CD4-positive, CD25-positive, alpha-beta regulatory T cell (primary cell): ENCODE measurements at regions not wholly inside any gene's neighbourhood (a gene's known extent, or its start where the extent isn't known, plus 50 kb on each side); places are given as distances from the start of the nearest gene placed in this dataset.

ENCODE experiments used
- ATAC-seq, 2 donors: fragments of 150-1000 bp; cut with Tn5 transposase; one replicate each; pipeline ENCODE4 v1.10.0; 2021; ENCODE audit warnings: low read depth in 2 of 2, moderate number of reproducible peaks in 2 of 2, moderate library complexity in 1 of 2
- DNase-seq, 3 donors: peaks; one replicate each; pipeline versions ENCODE4 v3.0.0 to v3.0.0-alpha.2; 2012 to 2022; ENCODE audit warnings: mixed read lengths in 1 of 3
- H3K27ac ChIP-seq: one replicate; pipeline ENCODE4 v1.7.0; 2013; ENCODE audit warnings: mild to moderate bottlenecking, low read length; ENCODE audit not compliant: insufficient read depth, poor library complexity, severe bottlenecking
- H3K27me3 ChIP-seq: one replicate; pipeline ENCODE4 v1.7.0; 2013; ENCODE audit warnings: low read length; ENCODE audit not compliant: control insufficient read depth, insufficient read depth
- H3K36me3 ChIP-seq: one replicate; pipeline ENCODE4 v1.7.0; 2013; ENCODE audit warnings: mild to moderate bottlenecking, low read length, moderate library complexity; ENCODE audit not compliant: control insufficient read depth, insufficient read depth
- H3K4me1 ChIP-seq: 2 replicates; pipeline ENCODE4 v1.7.0; 2013; ENCODE audit warnings: mild to moderate bottlenecking, low read length; ENCODE audit not compliant: insufficient read depth, control insufficient read depth, poor library complexity, severe bottlenecking
- H3K4me3 ChIP-seq: one replicate; pipeline ENCODE4 v1.7.0; 2013; ENCODE audit warnings: low read depth, mild to moderate bottlenecking, low read length, moderate library complexity
- H3K9me3 ChIP-seq, 2 experiments: 1 replicate in 1 of 2; 2 replicates in 1 of 2; pipeline ENCODE4 v1.7.0; 2013; ENCODE audit warnings: low read length in 2 of 2, mild to moderate bottlenecking in 1 of 2, moderate library complexity in 1 of 2; ENCODE audit not compliant: control insufficient read depth in 2 of 2
- H3K27ac Mint-ChIP-seq, 3 donors: one replicate each; pipeline ENCODE4 v1.8.0; 2020 to 2022; ENCODE audit warnings: mild to moderate bottlenecking in 3 of 3, mixed read lengths in 3 of 3, moderate library complexity in 2 of 3
- H3K27me3 Mint-ChIP-seq: one replicate; pipeline ENCODE4 v1.8.0; 2022; ENCODE audit warnings: mild to moderate bottlenecking, mixed read lengths
- H3K36me3 Mint-ChIP-seq: one replicate; pipeline ENCODE4 v1.8.0; 2020; ENCODE audit warnings: mixed read lengths
- H3K4me1 Mint-ChIP-seq, 4 donors: one replicate each; pipeline ENCODE4 v1.8.0; 2020 to 2022; ENCODE audit warnings: mixed read lengths in 4 of 4, mild to moderate bottlenecking in 1 of 4
- H3K4me3 Mint-ChIP-seq, 4 donors: one replicate each; pipeline ENCODE4 v1.8.0; 2020 to 2022; ENCODE audit warnings: mild to moderate bottlenecking in 4 of 4, mixed read lengths in 4 of 4, moderate library complexity in 3 of 4
- H3K9me3 Mint-ChIP-seq, 7 donors: one replicate each; pipeline ENCODE4 v1.8.0; 2020 to 2022; ENCODE audit warnings: mixed read lengths in 7 of 7, mild to moderate bottlenecking in 3 of 7, moderate library complexity in 2 of 7

DNA sequence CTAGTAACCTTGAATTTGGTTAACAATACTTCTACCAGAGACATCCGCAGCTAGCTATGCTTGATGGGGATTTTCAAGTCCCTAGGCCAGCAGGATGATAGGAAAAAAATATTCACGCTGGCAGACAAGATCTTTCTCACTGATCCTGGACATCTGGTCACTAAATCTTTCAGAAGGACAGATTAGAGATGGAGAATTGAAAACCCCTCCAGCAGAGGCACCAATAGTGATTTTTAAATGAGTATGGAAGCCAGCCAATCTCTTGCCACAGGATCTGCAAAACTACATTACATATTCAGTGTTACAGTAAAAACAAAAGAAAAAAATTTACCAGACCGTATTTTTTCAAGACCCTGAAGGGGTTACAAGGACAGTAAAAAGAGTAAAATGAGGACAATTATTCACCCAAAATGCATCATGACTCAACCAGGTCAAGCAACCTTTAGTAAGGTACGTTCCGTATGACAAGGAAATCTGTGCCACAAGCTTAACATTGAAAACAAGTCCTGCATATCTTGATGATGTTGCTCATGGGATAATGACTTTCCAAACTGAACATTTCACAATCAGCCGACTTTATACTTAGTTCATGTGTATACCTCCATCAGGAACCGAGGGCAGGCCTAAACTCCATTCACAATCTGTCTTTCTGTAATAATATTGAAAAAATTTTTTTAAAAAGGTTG, 239.5 kb downstream of the GXYLT1 start:
- no peak for DNase-seq
- Mint-ChIP-seq H3K27me3 (peaks cover 14% of the 10 kb centered on the region), H3K4me3 (no peak overlapping the region), H3K27ac (no peak overlapping the region), H3K36me3 (no peaks in the 10 kb centered on the region), H3K9me3 (peaks cover 0 to 2% (median 0%) of the 10 kb centered on the region in 7 donors), H3K4me1 (no peaks in the 10 kb centered on the region)
- H3K36me3 ChIP-seq, result no peaks in the 10 kb centered on the region
- H3K27ac ChIP-seq, result no peak overlapping the region
- no peaks in the 10 kb centered on the region for H3K4me1 ChIP-seq
- ATAC-seq, result no peak
- H3K27me3 ChIP-seq, result no peaks in the 10 kb centered on the region
- no peak overlapping the region for H3K4me3 ChIP-seq
- no peaks in the 10 kb centered on the region for H3K9me3 ChIP-seq

GRCh38 chr12:41904041-41904440, 240.6 kb downstream of the GXYLT1 start:
- no peak overlapping the region for H3K27ac ChIP-seq
- Mint-ChIP-seq H3K9me3 (peaks cover 0 to 2% (median 0%) of the 10 kb centered on the region in 7 donors), H3K4me3 (no peak overlapping the region), H3K4me1 (no peaks in the 10 kb centered on the region), H3K27ac (no peak overlapping the region), H3K27me3 (peaks cover 14% of the 10 kb centered on the region), H3K36me3 (no peaks in the 10 kb centered on the region)
- ATAC-seq (no peak), DNase-seq (no peak)
- H3K4me3 ChIP-seq, result no peak overlapping the region
- H3K36me3 ChIP-seq, result no peaks in the 10 kb centered on the region
- no peaks in the 10 kb centered on the region for H3K27me3 ChIP-seq
- no peaks in the 10 kb centered on the region for H3K9me3 ChIP-seq
- H3K4me1 ChIP-seq, result no peaks in the 10 kb centered on the region

GRCh38 chr12:41903014-41903708, 241.5 kb downstream of the GXYLT1 start:
- Histone ChIP-seq H3K27ac (no peak overlapping the region), H3K4me1 (no peaks in the 10 kb centered on the region), H3K36me3 (no peaks in the 10 kb centered on the region), H3K4me3 (no peak overlapping the region), H3K27me3 (no peaks in the 10 kb centered on the region), H3K9me3 (no peaks in the 10 kb centered on the region)
- H3K4me3 Mint-ChIP-seq, result no peak overlapping the region
- no peak for DNase-seq
- peaks cover 0 to 5% (median 0%) of the 10 kb centered on the region in 7 donors for H3K9me3 Mint-ChIP-seq
- no peak for ATAC-seq
- no peak overlapping the region for H3K27ac Mint-ChIP-seq
- no peaks in the 10 kb centered on the region for H3K4me1 Mint-ChIP-seq
- no peaks in the 10 kb centered on the region for H3K36me3 Mint-ChIP-seq
- peaks cover 5% of the 10 kb centered on the region for H3K27me3 Mint-ChIP-seq

GRCh38 chr12:41899577-41899976, 245.1 kb downstream of the GXYLT1 start:
- Mint-ChIP-seq H3K4me3 (no peak overlapping the region), H3K4me1 (no peaks in the 10 kb centered on the region), H3K27ac (no peak overlapping the region), H3K9me3 (peaks cover 0 to 5% (median 0%) of the 10 kb centered on the region in 7 donors), H3K36me3 (no peaks in the 10 kb centered on the region), H3K27me3 (no peaks in the 10 kb centered on the region)
- Histone ChIP-seq H3K36me3 (no peaks in the 10 kb centered on the region), H3K4me1 (no peaks in the 10 kb centered on the region), H3K4me3 (no peak overlapping the region), H3K9me3 (no peaks in the 10 kb centered on the region), H3K27me3 (no peaks in the 10 kb centered on the region), H3K27ac (no peak overlapping the region)
- DNase-seq, result no peak
- no peak for ATAC-seq

- H3K9me3 ChIP-seq, result no peaks in the 10 kb centered on the region
- H3K27me3 ChIP-seq, result no peaks in the 10 kb centered on the region
- H3K4me3 ChIP-seq, result no peak overlapping the region
- DNase-seq (no peak), ATAC-seq (no peak)
- Mint-ChIP-seq H3K27me3 (peaks cover 5% of the 10 kb centered on the region), H3K27ac (no peak overlapping the region), H3K9me3 (peaks cover 0 to 5% (median 0%) of the 10 kb centered on the region in 7 donors), H3K4me1 (no peaks in the 10 kb centered on the region), H3K4me3 (no peak overlapping the region), H3K36me3 (no peaks in the 10 kb centered on the region)
- no peaks in the 10 kb centered on the region for H3K4me1 ChIP-seq
- no peaks in the 10 kb centered on the region for H3K36me3 ChIP-seq
- H3K27ac ChIP-seq, result no peak overlapping the region
These were observed 247.1 kb downstream of the GXYLT1 start for GRCh38 chr12:41897593-41897992.

- ATAC-seq (no peak), DNase-seq (no peak)
- H3K4me3 ChIP-seq, result no peak overlapping the region
- H3K4me1 Mint-ChIP-seq, result no peaks in the 10 kb centered on the region
- peaks cover 4% of the 10 kb centered on the region for H3K27me3 ChIP-seq
- no peak overlapping the region for H3K27ac Mint-ChIP-seq
- peaks cover 5% of the 10 kb centered on the region for H3K27me3 Mint-ChIP-seq
- H3K4me3 Mint-ChIP-seq, result no peak overlapping the region
- H3K9me3 Mint-ChIP-seq, result peaks cover 0 to 2% (median 0%) of the 10 kb centered on the region in 7 donors
- no peaks in the 10 kb centered on the region for H3K36me3 Mint-ChIP-seq
- H3K9me3 ChIP-seq, result no peaks in the 10 kb centered on the region
- no peaks in the 10 kb centered on the region for H3K36me3 ChIP-seq
- no peaks in the 10 kb centered on the region for H3K4me1 ChIP-seq
- H3K27ac ChIP-seq, result no peak overlapping the region
These were observed 251.2 kb downstream of the GXYLT1 start for GRCh38 chr12:41893491-41893890.

DNA sequence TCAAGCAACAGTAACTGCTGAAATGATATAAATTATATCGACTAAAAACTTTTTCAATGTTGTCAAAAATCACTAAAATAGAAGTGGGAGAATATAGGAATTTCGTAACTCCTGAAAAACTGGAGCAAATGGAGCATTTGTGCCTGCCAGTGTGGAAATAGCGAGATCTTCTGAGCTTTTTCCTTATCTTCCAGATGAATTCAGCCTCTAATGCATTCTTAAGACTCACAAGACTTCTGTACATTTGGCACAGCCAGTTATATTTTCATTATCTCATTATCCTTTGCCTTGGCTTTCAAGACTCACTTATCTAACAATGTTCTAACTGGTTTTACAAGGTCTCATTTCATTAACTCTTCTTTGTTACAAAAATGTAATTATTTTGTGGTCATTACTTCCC, 252.4 kb downstream of the GXYLT1 start:
- no peak overlapping the region for H3K27ac ChIP-seq
- no peaks in the 10 kb centered on the region for H3K9me3 Mint-ChIP-seq
- no peaks in the 10 kb centered on the region for H3K9me3 ChIP-seq
- H3K4me1 Mint-ChIP-seq, result no peaks in the 10 kb centered on the region
- ATAC-seq, result no peak
- no peak overlapping the region for H3K4me3 Mint-ChIP-seq
- H3K27ac Mint-ChIP-seq, result no peak overlapping the region
- H3K4me1 ChIP-seq, result no peaks in the 10 kb centered on the region
- H3K36me3 ChIP-seq, result no peaks in the 10 kb centered on the region
- H3K27me3 ChIP-seq, result peaks cover 4% of the 10 kb centered on the region
- H3K4me3 ChIP-seq, result no peak overlapping the region
- DNase-seq, result no peak
- H3K27me3 Mint-ChIP-seq, result peaks cover 5% of the 10 kb centered on the region
- H3K36me3 Mint-ChIP-seq, result no peaks in the 10 kb centered on the region

GRCh38 chr12:41891226-41891625, 253.4 kb downstream of the GXYLT1 start:
- no peak overlapping the region for H3K4me3 ChIP-seq
- no peaks in the 10 kb centered on the region for H3K4me1 ChIP-seq
- no peak for DNase-seq
- H3K9me3 ChIP-seq, result no peaks in the 10 kb centered on the region
- Mint-ChIP-seq H3K36me3 (no peaks in the 10 kb centered on the region), H3K4me1 (no peaks in the 10 kb centered on the region), H3K27ac (no peak overlapping the region), H3K9me3 (no peaks in the 10 kb centered on the region), H3K4me3 (no peak overlapping the region), H3K27me3 (peaks cover 11% of the 10 kb centered on the region)
- no peaks in the 10 kb centered on the region for H3K36me3 ChIP-seq
- no peak for ATAC-seq
- H3K27ac ChIP-seq, result no peak overlapping the region
- H3K27me3 ChIP-seq, result peaks cover 4% of the 10 kb centered on the region
